PC-9 (cell line): ENCODE measurements at regions not wholly inside any gene's neighbourhood (a gene's known extent, or its start where the extent isn't known, plus 50 kb on each side); places are given as distances from the start of the nearest gene placed in this dataset.

Experiments
- BruUV-seq: library from RNA; stranded (reverse); fragments of 400-500 nt; replicated peaks from 2 replicates; lab custom pipeline; 2021; lab: Mats Ljungman, UMichigan
- CTCF ChIA-PET: fragments of 300-600 bp; sonication (Branson Sonifier 250); formaldehyde crosslinking; loops from one replicate; lab custom pipeline; 2022; ENCODE audit warnings: antibody characterized with exemption; lab: Charles Lee
- POLR2A ChIA-PET: fragments of 300-600 bp; sonication (Branson Sonifier 250); formaldehyde crosslinking; loops from one replicate; lab custom pipeline; 2022; ENCODE audit warnings: antibody characterized with exemption; ENCODE audit not compliant: unreplicated experiment; lab: Charles Lee
- DNase-seq, 2 experiments: peaks; one replicate each; pipeline versions ENCODE4 v3.0.0 to v3.0.0-alpha.2; 2015 to 2022; ENCODE audit warnings: mixed read lengths in 1 of 2
- H2AFZ ChIP-seq: fragments of 200-600 bp; sonication (generic); 2 replicates; pipeline ENCODE4 v1.8.1; 2017; ENCODE audit warnings: antibody characterized with exemption
- H3F3A ChIP-seq: fragments of 200-600 bp; sonication (generic); 2 replicates; pipeline ENCODE4 v1.8.1; 2017; ENCODE audit warnings: antibody characterized with exemption, mild to moderate bottlenecking, low read depth; ENCODE audit not compliant: insufficient read depth
- H3K27ac ChIP-seq: fragments of 200-600 bp; sonication (generic); 2 replicates; pipeline ENCODE4 v1.6.1; 2016; ENCODE audit warnings: mixed run types
- H3K27me3 ChIP-seq: fragments of 200-600 bp; sonication (generic); 2 replicates; pipeline ENCODE4 v1.6.1; 2016; ENCODE audit warnings: low read depth, mixed run types; ENCODE audit not compliant: insufficient read depth
- H3K36me3 ChIP-seq: fragments of 200-600 bp; sonication (generic); 2 replicates; pipeline ENCODE4 v1.6.1; 2016; ENCODE audit warnings: low read depth, mixed run types
- H3K4me1 ChIP-seq: fragments of 200-600 bp; sonication (generic); replicated peaks from 2 replicates; pipeline ENCODE4 v1.6.1; 2016; ENCODE audit warnings: mixed run types; ENCODE audit not compliant: insufficient read depth
- H3K4me2 ChIP-seq: fragments of 200-600 bp; sonication (generic); 2 replicates; pipeline ENCODE4 v1.6.1; 2017; ENCODE audit warnings: mixed run types
- H3K4me3 ChIP-seq: fragments of 200-600 bp; sonication (generic); 2 replicates; pipeline ENCODE4 v1.6.1; 2016; ENCODE audit warnings: mixed run types
- H3K79me2 ChIP-seq: fragments of 200-600 bp; sonication (generic); 2 replicates; pipeline ENCODE4 v1.6.1; 2017; ENCODE audit warnings: low read depth, mixed run types
- H3K9me2 ChIP-seq: fragments of 200-600 bp; sonication (generic); 2 replicates; pipeline ENCODE4 v1.8.1; 2017; ENCODE audit warnings: mild to moderate bottlenecking; ENCODE audit not compliant: insufficient read depth
- H3K9me3 ChIP-seq: fragments of 200-600 bp; sonication (generic); 2 replicates; pipeline ENCODE4 v1.8.1; 2016; ENCODE audit warnings: low read depth; ENCODE audit not compliant: insufficient read depth
- H4K20me1 ChIP-seq: fragments of 200-600 bp; sonication (generic); 2 replicates; pipeline ENCODE4 v1.8.1; 2017; ENCODE audit not compliant: insufficient read depth
- EZH2 ChIP-seq: fragments of 200-600 bp; sonication (generic); IDR thresholded peaks from 2 replicates; pipeline ENCODE4 v1.8.0; 2017; ENCODE audit warnings: antibody characterized with exemption, low read depth
- intact Hi-C: fragments of 100-400 bp; cut with micrococcal nuclease; formaldehyde crosslinking; loops from one replicate; pipeline ENCODE4 v1.10.0; 2022; ENCODE audit not compliant: unreplicated experiment
- TF ChIP-seq, protein P1 (sequence below): fragments of 200-600 bp; sonication (generic); conservative IDR thresholded peaks from 2 replicates; pipeline ENCODE4 v1.6.1; 2017; ENCODE audit warnings: mixed run types, antibody characterized with exemption, mild to moderate bottlenecking, moderate library complexity

- TF ChIP-seq EZH2: no peak
- TF ChIP-seq, protein P1, sequence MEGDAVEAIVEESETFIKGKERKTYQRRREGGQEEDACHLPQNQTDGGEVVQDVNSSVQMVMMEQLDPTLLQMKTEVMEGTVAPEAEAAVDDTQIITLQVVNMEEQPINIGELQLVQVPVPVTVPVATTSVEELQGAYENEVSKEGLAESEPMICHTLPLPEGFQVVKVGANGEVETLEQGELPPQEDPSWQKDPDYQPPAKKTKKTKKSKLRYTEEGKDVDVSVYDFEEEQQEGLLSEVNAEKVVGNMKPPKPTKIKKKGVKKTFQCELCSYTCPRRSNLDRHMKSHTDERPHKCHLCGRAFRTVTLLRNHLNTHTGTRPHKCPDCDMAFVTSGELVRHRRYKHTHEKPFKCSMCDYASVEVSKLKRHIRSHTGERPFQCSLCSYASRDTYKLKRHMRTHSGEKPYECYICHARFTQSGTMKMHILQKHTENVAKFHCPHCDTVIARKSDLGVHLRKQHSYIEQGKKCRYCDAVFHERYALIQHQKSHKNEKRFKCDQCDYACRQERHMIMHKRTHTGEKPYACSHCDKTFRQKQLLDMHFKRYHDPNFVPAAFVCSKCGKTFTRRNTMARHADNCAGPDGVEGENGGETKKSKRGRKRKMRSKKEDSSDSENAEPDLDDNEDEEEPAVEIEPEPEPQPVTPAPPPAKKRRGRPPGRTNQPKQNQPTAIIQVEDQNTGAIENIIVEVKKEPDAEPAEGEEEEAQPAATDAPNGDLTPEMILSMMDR: no peak
- Histone ChIP-seq H4K20me1 (no peaks in the 10 kb centered on the region), H3K9me2 (no peaks in the 10 kb centered on the region), H3K4me1 (no peaks in the 10 kb centered on the region), H3K4me3 (no peak overlapping the region), H3K79me2 (no peaks in the 10 kb centered on the region), H2AFZ (no peak overlapping the region), H3K4me2 (no peak overlapping the region), H3K27me3 (no peaks in the 10 kb centered on the region), H3K36me3 (no peaks in the 10 kb centered on the region), H3K27ac (no peak overlapping the region), H3F3A (no peaks in the 10 kb centered on the region), H3K9me3 (no peaks in the 10 kb centered on the region)
- CTCF ChIA-PET: no interaction called here
- POLR2A ChIA-PET: no interaction called here
- intact Hi-C loops: no loop called here
- BruUV-seq: no TSS peak
- no peak for DNase-seq
Measured at GRCh38 chr3:102090721-102091045, 241.4 kb downstream of the NFKBIZ start.

- no peak overlapping the region for H3K4me2 ChIP-seq
- intact Hi-C loops: no loop called here
- BruUV-seq: no TSS peak
Measured at GRCh38 chr3:102091358-102091757, 242.0 kb downstream of the NFKBIZ start.

DNA sequence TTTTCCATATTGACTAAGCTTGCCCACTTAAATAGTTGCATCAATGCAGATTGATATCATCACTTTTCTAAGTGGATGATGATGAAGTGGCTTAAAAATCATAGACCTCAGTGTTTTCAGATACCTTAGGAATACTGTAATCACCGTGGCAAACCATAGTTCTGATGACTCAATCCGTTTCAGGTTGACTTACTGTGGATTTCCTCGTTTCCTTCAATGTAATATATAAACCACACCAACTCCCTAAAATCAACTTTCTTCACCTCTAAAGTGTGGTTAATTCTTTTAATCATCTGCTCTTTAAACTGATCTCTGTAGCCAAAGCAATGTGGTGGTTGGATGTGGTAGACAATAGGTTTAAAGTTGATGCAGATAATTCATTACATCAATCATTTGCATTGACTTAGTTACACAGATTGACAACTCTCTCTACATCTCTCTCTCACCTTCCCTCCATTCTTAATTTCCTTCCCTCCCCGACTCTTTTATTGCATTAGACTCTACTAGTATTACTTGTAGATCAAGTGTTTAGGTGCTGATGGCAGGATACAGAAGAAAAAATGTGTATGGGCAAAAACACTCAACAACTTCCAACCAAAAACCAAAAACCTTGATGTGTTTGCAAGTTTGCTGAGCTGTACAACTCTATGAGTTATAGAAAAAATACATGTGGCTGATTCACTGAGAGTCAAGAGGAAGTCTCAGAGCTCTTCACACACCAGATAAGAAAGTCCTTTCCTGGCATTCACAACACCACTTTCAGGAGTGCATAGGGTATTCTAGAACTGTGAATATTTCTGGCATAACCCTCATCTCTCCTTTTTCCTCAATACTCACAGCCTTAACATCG is 243.5 kb downstream of the NFKBIZ start:
- no TSS peak for BruUV-seq
- no peak overlapping the region for H3K27ac ChIP-seq
- ChIA-PET CTCF (interaction anchor here (0.5 kb wide), 1 partner anchor 1630 kb away, joined by 4 read pairs; no protein-coding TSS in a partner anchor), POLR2A (no interaction called here)
- no peaks in the 10 kb centered on the region for H3K36me3 ChIP-seq
- no peaks in the 10 kb centered on the region for H3K9me2 ChIP-seq
- intact Hi-C loops: no loop called here
- no peaks in the 10 kb centered on the region for H3F3A ChIP-seq
- H3K27me3 ChIP-seq: no peaks in the 10 kb centered on the region
- DNase-seq: no peak
- H4K20me1 ChIP-seq: no peaks in the 10 kb centered on the region
- no peak for TF ChIP-seq EZH2
- TF ChIP-seq, protein P1: no peak
- no peak overlapping the region for H3K4me2 ChIP-seq
- H3K79me2 ChIP-seq: no peaks in the 10 kb centered on the region
- no peak overlapping the region for H3K4me3 ChIP-seq
- no peaks in the 10 kb centered on the region for H3K9me3 ChIP-seq
- H3K4me1 ChIP-seq: no peaks in the 10 kb centered on the region
- H2AFZ ChIP-seq: no peak overlapping the region

More at GRCh38 chr3:102091358-102091757, 242.0 kb downstream of the NFKBIZ start:
- no peaks in the 10 kb centered on the region for H4K20me1 ChIP-seq
- no peaks in the 10 kb centered on the region for H3K4me1 ChIP-seq
- no peaks in the 10 kb centered on the region for H3K9me2 ChIP-seq
- H3K79me2 ChIP-seq: no peaks in the 10 kb centered on the region
- ChIA-PET CTCF (no interaction called here), POLR2A (no interaction called here)
- DNase-seq: no peak
- no peak overlapping the region for H3K27ac ChIP-seq
- no peak for TF ChIP-seq EZH2
- TF ChIP-seq, protein P1: no peak
- H3F3A ChIP-seq: no peaks in the 10 kb centered on the region
- H3K36me3 ChIP-seq: no peaks in the 10 kb centered on the region
- no peak overlapping the region for H2AFZ ChIP-seq
- H3K27me3 ChIP-seq: no peaks in the 10 kb centered on the region
- no peaks in the 10 kb centered on the region for H3K9me3 ChIP-seq
- no peak overlapping the region for H3K4me3 ChIP-seq
